ENCODE measurements at regions not wholly inside any gene's neighbourhood (a gene's known extent, or its start where the extent isn't known, plus 50 kb on each side); places are given as distances from the start of the nearest gene placed in this dataset.

DNA sequence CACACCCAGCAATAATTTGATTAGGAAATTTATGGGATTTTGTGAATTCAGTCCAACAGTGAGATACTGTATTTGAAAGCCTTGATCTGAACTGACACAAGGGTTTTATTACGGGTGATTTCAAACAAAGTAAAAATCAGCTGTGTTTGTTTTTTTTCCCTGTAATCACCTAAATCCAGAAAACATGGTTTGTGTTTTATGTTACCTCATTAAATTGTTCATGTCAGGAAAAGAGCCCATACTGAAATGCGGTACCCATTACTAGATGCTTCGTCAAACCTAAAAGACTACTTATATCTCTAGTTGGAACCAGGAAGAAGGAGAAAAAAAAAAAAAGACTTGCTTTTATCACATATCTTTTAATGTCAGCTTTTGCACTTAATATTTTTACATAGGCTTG is 811.9 kb upstream of the RGS18 start:
- Histone ChIP-seq H3K9me3 (ENCODE audit: severe bottlenecking) (no peaks in the 10 kb centered on the region), H3K27ac (ENCODE audit: poor library complexity, severe bottlenecking) (no peak overlapping the region), H3K4me1 (ENCODE audit: insufficient read depth, poor library complexity, severe bottlenecking) (no peaks in the 10 kb centered on the region), H3K27me3 (ENCODE audit: insufficient read depth, poor library complexity, severe bottlenecking) (no peaks in the 10 kb centered on the region), H3K4me3 (ENCODE audit: severe bottlenecking) (no peak overlapping the region), H3K36me3 (ENCODE audit: low read depth) (no peaks in the 10 kb centered on the region)
- TF ChIP-seq, protein P1, sequence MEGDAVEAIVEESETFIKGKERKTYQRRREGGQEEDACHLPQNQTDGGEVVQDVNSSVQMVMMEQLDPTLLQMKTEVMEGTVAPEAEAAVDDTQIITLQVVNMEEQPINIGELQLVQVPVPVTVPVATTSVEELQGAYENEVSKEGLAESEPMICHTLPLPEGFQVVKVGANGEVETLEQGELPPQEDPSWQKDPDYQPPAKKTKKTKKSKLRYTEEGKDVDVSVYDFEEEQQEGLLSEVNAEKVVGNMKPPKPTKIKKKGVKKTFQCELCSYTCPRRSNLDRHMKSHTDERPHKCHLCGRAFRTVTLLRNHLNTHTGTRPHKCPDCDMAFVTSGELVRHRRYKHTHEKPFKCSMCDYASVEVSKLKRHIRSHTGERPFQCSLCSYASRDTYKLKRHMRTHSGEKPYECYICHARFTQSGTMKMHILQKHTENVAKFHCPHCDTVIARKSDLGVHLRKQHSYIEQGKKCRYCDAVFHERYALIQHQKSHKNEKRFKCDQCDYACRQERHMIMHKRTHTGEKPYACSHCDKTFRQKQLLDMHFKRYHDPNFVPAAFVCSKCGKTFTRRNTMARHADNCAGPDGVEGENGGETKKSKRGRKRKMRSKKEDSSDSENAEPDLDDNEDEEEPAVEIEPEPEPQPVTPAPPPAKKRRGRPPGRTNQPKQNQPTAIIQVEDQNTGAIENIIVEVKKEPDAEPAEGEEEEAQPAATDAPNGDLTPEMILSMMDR (IDR thresholded peaks at IDR 0.05; ENCODE audit: poor library complexity, severe bottlenecking), result no peak
- ATAC-seq (ENCODE audit: low read depth) (no peak), DNase-seq (ENCODE audit: low spot score) (no peak)

DNA sequence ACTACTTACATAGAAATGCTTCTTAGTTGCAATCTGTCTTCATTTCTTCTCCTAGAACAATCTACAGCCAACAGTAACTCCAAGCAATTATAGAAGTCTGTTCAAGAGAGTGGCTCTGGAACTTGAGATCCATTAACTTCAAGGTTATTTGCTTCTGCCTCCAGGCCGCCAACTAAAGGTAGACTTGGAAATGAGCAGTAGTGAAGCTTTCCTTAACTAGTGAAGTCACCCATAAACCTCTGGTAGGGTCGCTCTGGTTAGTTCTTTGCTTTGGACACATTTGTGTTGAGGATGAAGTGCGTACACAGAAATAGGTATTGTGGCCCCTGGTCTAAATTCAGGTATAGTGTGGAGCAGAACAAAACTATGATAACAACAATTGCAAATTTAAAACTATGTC is 809.9 kb upstream of the RGS18 start:
- no peak for DNase-seq (ENCODE audit: low spot score)
- Histone ChIP-seq H3K27ac (ENCODE audit: poor library complexity, severe bottlenecking) (no peak overlapping the region), H3K4me3 (ENCODE audit: severe bottlenecking) (no peak overlapping the region), H3K4me1 (ENCODE audit: insufficient read depth, poor library complexity, severe bottlenecking) (no peaks in the 10 kb centered on the region), H3K36me3 (ENCODE audit: low read depth) (no peaks in the 10 kb centered on the region), H3K9me3 (ENCODE audit: severe bottlenecking) (no peaks in the 10 kb centered on the region), H3K27me3 (ENCODE audit: insufficient read depth, poor library complexity, severe bottlenecking) (no peaks in the 10 kb centered on the region)
- ATAC-seq (ENCODE audit: low read depth), result no peak
- TF ChIP-seq, protein P1 (IDR thresholded peaks at IDR 0.05; ENCODE audit: poor library complexity, severe bottlenecking), result no peak

DNA sequence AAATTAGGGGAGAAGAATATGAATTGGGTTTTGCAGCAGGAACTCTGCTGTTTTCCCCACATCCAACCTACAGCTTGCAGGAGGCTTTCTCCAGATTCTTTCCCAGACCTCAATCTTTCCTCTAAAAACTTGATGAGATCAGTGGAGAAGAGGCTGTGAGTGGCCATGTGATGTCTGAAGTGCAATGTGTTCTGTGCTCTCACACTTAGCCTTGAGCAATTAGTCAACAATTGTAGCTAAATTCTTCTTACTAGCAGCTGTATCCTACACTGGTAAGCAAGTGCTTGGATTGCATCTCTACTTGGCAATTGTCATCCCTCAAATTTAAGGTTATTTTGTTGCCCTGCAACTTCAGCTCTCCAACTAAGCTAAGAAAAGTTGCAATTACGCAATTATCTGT is 807.3 kb upstream of the RGS18 start:
- TF ChIP-seq, protein P1 (IDR thresholded peaks at IDR 0.05; ENCODE audit: poor library complexity, severe bottlenecking), result no peak

DNA sequence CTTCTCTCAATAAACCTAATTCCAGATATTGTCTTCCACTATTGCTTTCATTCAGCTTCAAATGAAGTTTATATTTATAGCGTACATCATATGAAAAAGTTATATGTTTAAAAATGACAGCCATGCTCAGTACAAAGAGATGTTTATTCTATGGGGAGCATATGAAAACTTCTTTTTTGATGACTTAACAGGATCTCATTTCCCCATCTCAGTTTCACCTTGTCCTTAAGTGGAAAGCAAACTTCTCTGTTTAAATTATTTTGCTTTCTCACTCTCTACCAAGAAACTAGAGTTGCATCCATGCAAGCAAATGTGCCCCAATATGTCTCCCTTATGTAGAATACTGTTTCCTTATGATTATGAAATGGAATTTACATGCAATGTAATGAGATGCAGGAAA is 799.5 kb upstream of the RGS18 start:
- no peaks in the 10 kb centered on the region for H3K36me3 ChIP-seq (ENCODE audit: low read depth)
- H3K4me1 ChIP-seq (ENCODE audit: insufficient read depth, poor library complexity, severe bottlenecking), result no peaks in the 10 kb centered on the region
- no peak for ATAC-seq (ENCODE audit: low read depth)
- TF ChIP-seq, protein P1 (IDR thresholded peaks at IDR 0.05; ENCODE audit: poor library complexity, severe bottlenecking), result no peak
- no peak overlapping the region for H3K4me3 ChIP-seq (ENCODE audit: severe bottlenecking)
- no peak overlapping the region for H3K27ac ChIP-seq (ENCODE audit: poor library complexity, severe bottlenecking)
- no peaks in the 10 kb centered on the region for H3K9me3 ChIP-seq (ENCODE audit: severe bottlenecking)
- no peak for DNase-seq (ENCODE audit: low spot score)
- H3K27me3 ChIP-seq (ENCODE audit: insufficient read depth, poor library complexity, severe bottlenecking), result no peaks in the 10 kb centered on the region

More for the DNA sequence above, 807.3 kb upstream of the RGS18 start:
- Histone ChIP-seq H3K4me1 (ENCODE audit: insufficient read depth, poor library complexity, severe bottlenecking) (no peaks in the 10 kb centered on the region), H3K27ac (ENCODE audit: poor library complexity, severe bottlenecking) (no peak overlapping the region), H3K36me3 (ENCODE audit: low read depth) (no peaks in the 10 kb centered on the region), H3K27me3 (ENCODE audit: insufficient read depth, poor library complexity, severe bottlenecking) (no peaks in the 10 kb centered on the region), H3K4me3 (ENCODE audit: severe bottlenecking) (no peak overlapping the region), H3K9me3 (ENCODE audit: severe bottlenecking) (no peaks in the 10 kb centered on the region)
- DNase-seq (ENCODE audit: low spot score), result no peak
- ATAC-seq (ENCODE audit: low read depth), result no peak

DNA sequence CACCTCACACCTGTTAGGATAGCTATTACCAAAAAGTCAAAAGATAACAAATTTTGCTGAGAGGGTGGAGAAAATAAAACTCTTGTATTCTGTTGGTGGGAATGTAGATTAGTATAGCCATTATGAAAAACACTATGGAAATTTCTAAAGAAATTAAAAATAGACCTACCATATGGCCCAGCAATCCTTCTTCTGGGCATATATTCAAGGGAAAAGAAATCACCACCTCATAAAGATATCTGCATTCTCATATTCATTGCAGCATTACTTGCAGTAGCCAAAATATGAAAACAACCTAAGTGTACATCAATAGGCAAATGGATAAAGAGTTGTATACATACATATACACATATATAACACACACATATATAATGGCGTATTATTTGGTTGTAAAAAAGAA is 791.6 kb upstream of the RGS18 start:
- Histone ChIP-seq H3K4me3 (ENCODE audit: severe bottlenecking) (no peak overlapping the region), H3K27me3 (ENCODE audit: insufficient read depth, poor library complexity, severe bottlenecking) (no peaks in the 10 kb centered on the region), H3K4me1 (ENCODE audit: insufficient read depth, poor library complexity, severe bottlenecking) (no peaks in the 10 kb centered on the region), H3K9me3 (ENCODE audit: severe bottlenecking) (no peaks in the 10 kb centered on the region), H3K36me3 (ENCODE audit: low read depth) (no peaks in the 10 kb centered on the region), H3K27ac (ENCODE audit: poor library complexity, severe bottlenecking) (no peak overlapping the region)
- DNase-seq (ENCODE audit: low spot score) (no peak), ATAC-seq (ENCODE audit: low read depth) (no peak)
- TF ChIP-seq, protein P1 (IDR thresholded peaks at IDR 0.05; ENCODE audit: poor library complexity, severe bottlenecking), result no peak
